IPS-18c (cell line): ENCODE measurements at regions not wholly inside any gene's neighbourhood (a gene's known extent, or its start where the extent isn't known, plus 50 kb on each side); places are given as distances from the start of the nearest gene placed in this dataset.
"Not testable (repeated sequence)": the region's sequence is repeated elsewhere in the genome, so short reads cannot be mapped to it uniquely, and the experiment has no call there.

ENCODE experiments used
- H3K4me3 ChIP-seq: 2 replicates; pipeline ENCODE4 v1.7.0; 2013; ENCODE audit warnings: low read depth, mild to moderate bottlenecking, low read length, moderate library complexity; ENCODE audit not compliant: insufficient read depth
- H3K9me3 ChIP-seq: one replicate; pipeline ENCODE4 v1.6.1; 2013; ENCODE audit warnings: mild to moderate bottlenecking, low read length, moderate library complexity; ENCODE audit not compliant: control insufficient read depth, insufficient read depth

DNA sequence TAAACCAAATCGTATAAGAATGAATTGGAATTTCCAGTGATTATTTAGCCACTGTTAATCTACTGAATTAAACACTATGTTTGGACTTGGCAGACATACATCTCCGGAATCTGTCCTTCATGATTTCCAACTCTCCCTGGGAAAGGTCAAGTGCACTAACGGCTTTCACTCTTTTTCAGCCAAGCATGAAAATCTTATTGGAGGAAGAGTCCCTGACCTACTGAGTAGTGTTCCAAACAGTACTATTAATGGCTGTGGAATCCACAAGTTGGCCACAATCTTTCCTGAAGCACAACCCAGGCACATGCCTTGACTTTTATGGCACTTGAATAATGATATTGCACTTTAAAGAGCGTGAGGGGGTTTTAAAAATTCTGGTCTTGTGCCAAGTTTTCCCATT is 318.9 kb upstream of the RND3 start:
- H3K4me3 ChIP-seq = no peak overlapping the region
- H3K9me3 ChIP-seq = no peaks in the 10 kb centered on the region

DNA sequence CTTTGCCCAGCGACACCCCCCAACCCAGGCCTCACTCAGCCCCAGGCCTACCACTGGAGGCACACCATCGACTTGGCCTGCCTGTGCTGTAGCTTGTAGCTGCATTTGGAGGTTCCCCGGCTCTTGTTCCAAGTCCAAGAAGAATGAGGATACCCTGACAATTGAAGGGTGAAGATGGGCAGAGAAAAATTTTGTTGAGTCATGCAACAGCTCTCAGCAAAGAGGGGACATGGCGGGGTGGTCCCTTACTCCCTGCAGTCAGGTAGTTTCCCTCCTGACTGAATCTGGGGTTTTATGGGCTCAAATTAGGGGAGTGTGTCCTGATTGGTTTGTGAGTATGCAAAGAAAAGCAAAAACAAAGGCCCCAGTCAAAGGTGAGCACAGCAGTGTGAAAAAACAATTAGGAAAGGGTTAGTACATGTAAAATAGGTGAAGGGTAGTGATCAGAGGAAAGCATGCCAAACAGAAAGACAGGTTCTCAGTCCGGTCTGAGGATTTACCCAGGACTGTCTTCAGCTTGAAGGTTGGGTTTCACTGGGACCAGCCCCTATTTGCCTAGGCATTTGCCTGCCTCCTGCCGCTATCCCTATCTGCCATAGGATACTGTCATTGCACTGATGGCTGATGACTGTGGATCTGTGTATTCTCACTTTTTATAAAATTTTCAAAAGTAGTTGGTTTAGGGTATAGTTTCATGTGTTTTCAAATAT is 316.4 kb upstream of the RND3 start:
- H3K9me3 ChIP-seq = no peaks in the 10 kb centered on the region
- H3K4me3 ChIP-seq = no peak overlapping the region

DNA sequence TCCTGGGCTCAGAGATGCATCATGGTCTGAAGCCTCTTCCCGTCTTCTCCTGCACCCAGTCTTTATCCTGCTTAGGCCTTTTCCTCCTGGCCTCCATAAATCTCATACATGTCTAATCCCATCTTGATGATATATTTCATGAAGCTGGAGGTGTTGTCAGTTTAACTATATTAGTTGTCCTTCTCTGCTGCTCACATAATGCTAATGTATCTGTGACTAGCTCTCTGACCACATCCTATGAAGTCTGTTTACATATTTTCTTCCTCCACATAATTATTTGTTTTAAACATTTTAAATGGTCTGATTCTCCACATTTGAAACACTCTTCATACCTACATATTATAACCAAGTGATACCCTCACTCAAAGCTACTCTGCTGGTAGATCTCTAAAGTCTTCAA is 315.2 kb upstream of the RND3 start:
- Histone ChIP-seq H3K9me3 (no peaks in the 10 kb centered on the region), H3K4me3 (no peak overlapping the region)

DNA sequence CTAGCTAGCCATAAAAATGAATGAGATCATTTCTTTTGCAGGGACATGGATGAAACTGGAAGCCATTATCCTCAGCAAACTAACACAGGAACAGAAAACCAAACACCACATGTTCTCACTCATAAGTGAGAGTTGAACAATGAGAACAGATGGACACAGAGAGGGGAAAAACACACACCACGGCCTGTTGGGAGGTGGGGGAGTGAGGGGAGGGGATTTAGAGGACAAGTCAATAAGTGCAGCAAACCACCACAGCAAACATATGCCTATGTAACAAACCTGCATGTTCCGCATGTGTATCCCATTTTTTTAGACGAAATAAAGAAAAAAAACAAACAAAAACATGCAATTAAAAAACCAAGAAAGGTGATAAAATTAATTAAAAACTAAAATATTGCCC is 308.8 kb upstream of the RND3 start:
- H3K4me3 ChIP-seq, H3K9me3 ChIP-seq: not testable (repeated sequence)

DNA sequence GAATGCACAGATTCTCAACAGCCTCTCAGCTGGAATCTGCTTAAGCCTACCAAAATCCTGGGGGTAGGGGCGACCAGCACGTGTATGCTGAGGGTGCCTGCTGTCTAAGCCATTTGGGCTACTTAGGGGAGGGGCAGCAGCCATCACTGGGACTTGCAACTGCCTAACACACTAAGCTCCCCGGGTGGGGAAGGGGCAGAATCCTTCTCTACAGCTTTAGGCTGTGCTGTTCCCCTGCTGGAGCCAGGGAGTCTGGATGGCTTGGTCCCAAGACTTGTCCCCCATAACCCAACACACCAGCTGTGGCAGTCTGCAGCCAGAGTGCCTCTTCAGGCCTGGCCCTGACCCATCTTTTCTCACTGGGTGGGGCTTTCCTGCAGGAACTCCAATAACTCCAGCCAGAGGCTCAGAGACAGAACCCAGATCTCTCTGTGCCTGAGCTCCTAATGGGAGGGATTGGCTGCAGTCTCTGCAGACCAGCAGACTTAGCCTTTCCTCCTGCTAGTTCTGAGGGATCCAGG is 305.4 kb upstream of the RND3 start:
- H3K9me3 ChIP-seq = no peaks in the 10 kb centered on the region
- no peak overlapping the region for H3K4me3 ChIP-seq

DNA sequence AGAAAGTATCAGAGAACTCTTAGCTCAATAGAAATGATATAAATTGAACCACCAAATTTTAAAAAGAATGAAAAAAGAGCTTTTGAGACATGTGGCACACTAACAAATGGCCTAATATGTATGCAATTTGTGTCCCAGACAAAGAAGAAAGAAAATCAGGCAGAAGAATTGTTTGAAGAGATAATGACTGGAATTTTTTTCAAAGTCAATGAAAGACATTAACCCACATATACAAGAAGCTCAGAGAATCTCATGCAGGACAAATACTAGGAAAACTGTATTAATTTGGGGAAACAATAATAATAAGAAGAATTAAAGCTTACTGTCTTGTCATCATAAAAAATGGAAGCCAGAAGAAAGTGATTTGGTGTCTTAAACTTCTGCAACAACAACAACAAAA is 304.1 kb upstream of the RND3 start:
- H3K9me3 ChIP-seq = no peaks in the 10 kb centered on the region
- H3K4me3 ChIP-seq = no peak overlapping the region

DNA sequence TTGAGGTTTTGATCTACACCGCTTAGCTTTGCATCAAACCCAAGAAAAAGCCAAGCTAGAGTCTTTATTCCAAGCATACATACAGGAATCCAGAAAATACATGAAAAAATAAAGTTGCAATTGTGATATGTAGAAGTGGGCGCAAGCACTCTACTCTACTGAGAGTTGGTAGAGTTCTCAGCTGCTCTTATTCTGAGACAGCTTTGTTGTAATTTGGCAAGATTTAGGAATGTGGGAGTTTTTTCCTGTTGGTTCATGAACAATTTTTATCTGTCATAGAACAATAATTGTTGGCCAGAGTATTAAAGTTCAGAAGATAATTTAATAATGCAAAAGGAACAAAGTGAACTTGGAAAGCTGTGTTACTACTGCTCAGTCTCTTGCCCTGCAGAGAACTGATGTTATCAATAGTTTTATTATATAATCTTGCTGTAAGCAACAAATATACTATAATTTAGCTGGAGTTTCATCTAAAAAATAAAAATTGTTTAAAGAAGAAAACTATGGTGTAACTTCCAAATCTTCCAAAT is 302.0 kb upstream of the RND3 start:
- Histone ChIP-seq H3K4me3 (no peak overlapping the region), H3K9me3 (no peaks in the 10 kb centered on the region)

DNA sequence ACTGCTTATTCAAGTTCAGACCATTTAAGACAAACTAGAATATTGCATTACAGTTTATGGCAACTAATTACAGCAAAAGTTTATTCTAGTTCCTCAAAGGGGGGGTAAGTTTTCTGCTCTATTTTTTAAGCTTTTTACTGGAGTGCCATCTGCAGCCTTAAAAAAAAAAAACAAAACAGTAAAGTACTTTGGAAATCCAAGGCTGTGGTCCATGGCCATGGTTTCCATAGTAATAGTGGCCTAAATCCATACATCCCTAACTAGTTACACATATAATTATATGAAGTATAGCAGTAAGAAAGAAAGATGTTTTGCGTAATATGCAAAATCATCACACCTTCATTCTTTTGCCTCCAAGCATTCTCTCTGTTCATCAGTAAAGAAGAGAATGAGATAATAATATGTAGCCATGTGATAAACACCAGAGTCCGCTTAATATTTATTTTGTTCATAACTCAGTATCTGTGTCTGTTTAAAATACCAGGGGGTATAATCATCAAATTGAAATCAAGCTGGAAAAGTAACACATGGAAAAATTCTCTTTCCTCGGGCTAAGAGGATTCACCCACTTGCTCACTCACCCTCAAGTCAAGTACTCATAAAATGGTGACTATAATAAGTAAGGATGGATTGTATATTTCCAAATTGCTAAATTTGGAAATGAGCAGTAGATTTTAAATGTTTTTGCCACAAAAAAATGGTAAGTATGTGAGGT is 301.1 kb upstream of the RND3 start:
- Histone ChIP-seq H3K4me3 (no peak overlapping the region), H3K9me3 (no peaks in the 10 kb centered on the region)

DNA sequence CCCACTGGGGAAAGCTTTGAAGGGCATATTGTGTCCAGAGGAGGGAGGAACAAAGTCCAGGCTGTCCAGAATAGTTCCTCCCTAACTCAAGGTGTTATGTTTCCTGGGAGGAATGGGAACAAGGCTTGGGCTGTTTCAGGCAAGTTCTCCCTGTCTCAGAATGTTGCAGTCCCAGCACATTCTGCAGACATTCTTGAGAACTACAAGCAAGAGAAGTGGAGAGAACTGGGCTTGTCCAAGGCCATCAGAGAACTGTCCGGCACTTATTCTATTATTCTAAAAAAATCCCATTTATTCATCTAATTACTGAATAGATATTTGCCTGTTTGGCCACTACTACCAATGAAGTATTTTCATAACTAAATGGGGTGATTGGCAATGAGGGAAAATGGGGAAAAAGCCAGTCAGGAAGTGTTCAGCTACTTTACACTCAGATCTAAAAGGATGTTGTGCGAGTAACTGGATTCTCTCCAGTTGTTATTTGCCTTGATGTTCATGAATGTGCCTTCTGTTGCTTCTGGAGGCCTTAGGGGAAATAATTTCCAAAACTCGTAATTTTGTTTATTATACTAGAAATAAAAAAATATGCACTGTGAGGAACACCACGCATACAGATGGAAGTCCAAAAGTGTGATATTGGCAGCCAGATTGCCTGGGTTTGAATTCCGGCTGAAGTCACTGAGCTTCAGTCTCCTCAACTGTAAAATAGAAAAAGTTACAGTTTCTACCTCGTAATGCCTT is 300.1 kb upstream of the RND3 start:
- no peak overlapping the region for H3K4me3 ChIP-seq
- no peaks in the 10 kb centered on the region for H3K9me3 ChIP-seq

DNA sequence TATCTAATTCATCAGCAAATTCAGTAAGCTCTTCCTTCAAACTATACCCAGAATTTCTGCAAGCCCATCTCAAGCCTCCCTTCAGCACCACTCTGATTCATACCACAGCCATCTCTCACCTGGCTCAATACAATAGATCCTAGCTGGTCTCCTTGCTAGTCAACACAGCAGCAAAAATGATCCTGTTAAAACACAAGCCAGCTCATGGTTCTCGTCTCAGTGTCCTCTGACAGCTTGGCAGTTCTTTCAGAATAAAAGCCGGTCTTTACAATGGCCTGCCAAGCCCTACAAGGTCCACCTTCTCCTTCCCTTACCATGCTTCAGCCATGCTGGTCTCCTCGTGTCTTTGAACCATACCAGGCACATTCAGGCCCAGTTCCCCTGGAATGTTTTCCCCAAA is 296.9 kb upstream of the RND3 start:
- H3K4me3 ChIP-seq = no peak overlapping the region
- no peaks in the 10 kb centered on the region for H3K9me3 ChIP-seq

DNA sequence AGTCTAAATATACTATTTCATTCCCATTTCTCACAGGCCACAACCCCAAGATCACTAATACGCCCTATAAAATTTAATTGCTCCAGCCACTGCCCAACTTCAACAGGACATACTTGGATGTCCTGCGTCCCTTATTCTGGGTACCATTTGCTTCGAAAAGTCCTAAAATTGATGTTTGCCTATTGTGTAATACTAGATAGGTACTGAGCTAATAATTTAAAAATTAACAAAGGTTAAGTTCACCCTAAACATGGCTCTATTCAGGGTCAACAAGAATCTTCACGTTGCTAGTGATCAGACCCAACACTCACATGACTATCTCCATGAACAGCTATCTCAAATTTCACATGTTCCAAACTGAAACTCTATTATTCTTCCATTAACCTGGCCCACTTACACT is 296.4 kb upstream of the RND3 start:
- Histone ChIP-seq H3K4me3 (no peak overlapping the region), H3K9me3 (no peaks in the 10 kb centered on the region)

DNA sequence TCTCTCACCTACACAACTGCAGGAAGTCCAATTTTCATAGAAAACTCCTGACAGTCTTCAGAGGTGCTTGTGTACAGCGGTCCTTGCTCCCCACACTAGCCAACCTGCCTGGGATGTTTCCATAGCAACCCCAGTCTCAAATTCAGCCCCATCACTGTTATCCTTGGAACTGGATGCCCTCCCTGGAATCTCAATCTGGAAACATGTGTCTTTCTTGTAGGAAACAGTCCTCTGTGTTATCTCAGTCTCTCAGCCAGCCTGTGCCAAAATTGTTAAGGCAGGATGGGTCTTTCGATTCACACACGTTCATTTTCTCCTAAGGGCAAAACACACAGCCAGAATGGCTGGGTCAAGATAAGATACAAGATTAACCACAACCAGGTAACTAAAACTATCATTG is 295.5 kb upstream of the RND3 start:
- Histone ChIP-seq H3K9me3 (no peaks in the 10 kb centered on the region), H3K4me3 (no peak overlapping the region)

DNA sequence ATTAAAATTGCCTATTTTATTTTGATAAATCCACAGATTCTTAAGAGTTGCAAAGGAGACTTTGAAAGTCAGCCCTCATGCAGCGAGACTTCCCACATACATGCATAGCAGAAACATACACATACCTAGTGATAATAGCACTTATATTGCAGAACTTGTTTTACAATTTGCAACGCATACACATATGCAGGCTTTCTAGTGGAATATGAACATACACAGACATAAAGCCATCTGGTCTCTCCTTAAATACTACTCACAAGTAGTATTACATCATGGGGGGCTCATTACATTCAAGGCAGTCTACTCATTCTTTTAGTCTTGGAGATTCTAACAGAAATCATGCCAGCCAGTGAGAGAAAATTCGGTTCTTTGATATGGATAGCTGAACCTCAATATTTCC is 295.1 kb upstream of the RND3 start:
- no peaks in the 10 kb centered on the region for H3K9me3 ChIP-seq
- no peak overlapping the region for H3K4me3 ChIP-seq

DNA sequence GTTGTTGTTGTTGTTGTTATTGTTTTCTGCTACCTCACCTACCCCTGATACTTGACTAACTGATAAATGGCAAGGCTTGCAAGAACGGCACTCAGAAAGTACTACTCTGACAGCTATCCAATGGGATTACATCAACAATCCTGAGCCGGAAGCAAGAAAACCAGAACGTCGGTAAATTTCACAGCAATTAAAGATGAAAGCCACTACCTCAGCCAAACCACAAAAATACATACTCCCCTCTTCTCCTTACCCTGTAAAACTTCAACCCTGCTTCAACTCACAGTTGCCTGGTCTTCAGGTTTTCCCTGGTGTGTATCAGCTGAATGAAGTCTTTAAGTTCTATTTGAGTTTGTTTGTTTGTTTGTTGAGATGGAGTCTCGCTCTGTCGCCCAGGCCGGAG is 293.7 kb upstream of the RND3 start:
- H3K4me3 ChIP-seq = no peak overlapping the region

DNA sequence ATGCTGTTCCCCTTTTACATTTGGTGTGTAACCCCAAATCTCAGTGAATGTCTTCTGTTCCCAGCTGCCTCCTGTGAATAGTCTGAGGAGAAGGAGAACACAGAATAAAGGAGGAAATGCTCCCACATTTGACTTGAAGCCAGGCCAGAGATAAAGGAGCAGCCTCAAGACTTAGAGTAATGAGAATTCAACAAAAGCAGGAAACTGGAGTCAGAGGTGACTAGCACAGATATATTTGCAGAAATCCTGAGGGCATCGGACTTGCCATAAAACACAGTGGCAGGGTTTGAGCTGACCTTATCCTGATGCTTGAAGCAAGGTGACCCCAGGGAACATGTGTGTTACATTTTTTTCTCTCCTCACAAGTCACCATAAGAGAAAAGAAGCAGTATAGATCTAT is 291.4 kb upstream of the RND3 start:
- Histone ChIP-seq H3K4me3 (no peak overlapping the region), H3K9me3 (no peaks in the 10 kb centered on the region)

More for the DNA sequence above, 293.7 kb upstream of the RND3 start:
- H3K9me3 ChIP-seq = no peaks in the 10 kb centered on the region

DNA sequence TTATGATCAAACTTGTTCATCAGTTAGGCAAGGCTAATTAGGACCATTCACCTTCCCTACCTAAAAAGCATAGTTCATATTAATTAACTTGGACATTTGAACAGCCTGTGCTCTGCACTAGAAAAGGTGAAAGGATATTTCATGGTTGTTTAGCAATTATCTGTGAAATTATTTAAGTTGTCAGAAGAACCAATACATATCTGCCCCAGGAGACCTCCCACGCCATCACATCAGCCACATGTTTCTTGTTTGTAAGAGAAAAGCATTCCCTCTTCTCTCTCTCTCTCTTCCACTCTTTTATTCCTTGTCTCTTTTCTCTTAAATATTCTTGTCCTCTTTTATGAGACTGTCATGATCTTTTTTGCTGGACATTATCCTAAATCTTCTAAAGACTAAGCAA is 282.0 kb upstream of the RND3 start:
- Histone ChIP-seq H3K9me3 (no peaks in the 10 kb centered on the region), H3K4me3 (no peak overlapping the region)

DNA sequence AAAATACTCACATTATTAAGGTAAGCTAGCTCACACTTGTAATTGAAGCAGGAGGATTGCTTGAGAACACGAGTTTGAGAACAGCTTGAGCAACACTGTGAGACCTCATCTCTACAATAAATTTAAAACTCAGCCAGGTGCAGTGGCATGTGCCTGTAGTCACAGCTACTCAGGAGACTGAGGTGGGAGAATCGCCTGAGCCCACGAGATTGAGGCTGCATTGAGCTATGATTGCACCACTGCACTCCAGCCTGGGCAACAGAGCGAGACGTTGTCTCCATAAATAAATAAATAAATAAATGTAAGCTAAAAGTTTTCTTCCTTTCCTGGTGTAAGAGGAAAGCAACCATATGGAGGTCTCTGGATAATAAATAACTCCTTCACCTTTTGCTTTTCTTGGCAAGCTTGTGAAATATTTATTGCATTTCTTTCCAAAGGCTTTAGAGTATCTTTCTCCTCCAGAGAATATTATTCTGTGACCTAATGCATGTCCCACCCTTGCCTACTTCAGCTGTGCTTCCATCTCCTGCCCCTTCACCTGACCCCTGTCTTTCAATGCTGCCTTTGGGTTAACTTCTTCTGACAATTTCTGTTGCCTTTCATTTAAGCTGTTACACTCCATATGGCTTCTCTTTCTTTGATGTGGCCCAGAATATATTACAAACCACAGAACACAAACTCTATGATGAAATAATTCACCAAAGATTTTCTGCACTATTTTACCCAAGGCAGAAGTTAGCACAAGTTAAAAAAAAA is 280.7 kb upstream of the RND3 start:
- Histone ChIP-seq H3K4me3 (no peak overlapping the region), H3K9me3 (no peaks in the 10 kb centered on the region)
